Upper lobe of left lung (tissue), 6 donors: ENCODE measurements at regions not wholly inside any gene's neighbourhood (a gene's known extent, or its start where the extent isn't known, plus 50 kb on each side); places are given as distances from the start of the nearest gene placed in this dataset.

Experiments
- ATAC-seq, 2 donors: fragments of 200-7000 bp; cut with Tn5 transposase; one replicate each; pipeline ENCODE4 v1.9.1; 2022; ENCODE audit warnings: mild to moderate bottlenecking in 2 of 2, moderate library complexity in 2 of 2; ENCODE audit not compliant: low FRiP score in 2 of 2
- DNase-seq, 2 donors: peaks; one replicate each; pipeline ENCODE4 v3.0.0-alpha.2; 2019 to 2020
- H3K27ac ChIP-seq, 4 donors: fragments of 200-600 bp; sonication (generic); one replicate each; pipeline ENCODE4 v1.5.1; 2016 to 2019
- H3K27me3 ChIP-seq, 4 donors: fragments of 200-600 bp; sonication (generic); one replicate each; pipeline ENCODE4 v1.5.1; 2017 to 2019
- H3K36me3 ChIP-seq, 4 donors: fragments of 200-600 bp; sonication (generic); one replicate each; pipeline ENCODE4 v1.5.1; 2016 to 2019
- H3K4me1 ChIP-seq, 4 donors: fragments of 200-600 bp; sonication (generic); one replicate each; pipeline ENCODE4 v1.5.1; 2018 to 2019
- H3K4me3 ChIP-seq, 4 donors: fragments of 200-600 bp; sonication (generic); one replicate each; pipeline ENCODE4 v1.5.1; 2017 to 2019; ENCODE audit warnings: mild to moderate bottlenecking in 2 of 4, moderate library complexity in 1 of 4
- H3K9me3 ChIP-seq, 4 donors: fragments of 200-600 bp; sonication (generic); one replicate each; pipeline ENCODE4 v1.5.1; 2018 to 2019
- CTCF ChIP-seq, 6 experiments: fragments of 450-650 bp in 4 of 6; fragments of 200-600 bp in 2 of 6; sonication (generic) in 2 of 6; IDR thresholded peaks; one replicate each; pipeline ENCODE4 v1.5.1; 2016 to 2019; ENCODE audit warnings: antibody characterized with exemption in 6 of 6
- EP300 ChIP-seq, 4 donors: sonication (generic); formaldehyde crosslinking; IDR thresholded peaks; one replicate each; pipeline ENCODE4 v1.5.1; 2017; ENCODE audit warnings: antibody characterized with exemption in 4 of 4, control low read depth in 2 of 4
- POLR2A ChIP-seq, 4 donors: fragments of 450-650 bp; IDR thresholded peaks; one replicate each; pipeline ENCODE4 v1.5.1; 2016 to 2017; ENCODE audit warnings: antibody characterized with exemption in 4 of 4, mild to moderate bottlenecking in 2 of 4
- POLR2AphosphoS5 ChIP-seq, 2 donors: sonication (generic); formaldehyde crosslinking; IDR thresholded peaks; one replicate each; pipeline ENCODE4 v1.5.1; 2017; ENCODE audit warnings: antibody characterized with exemption in 2 of 2
- WGBS, 2 donors: methylation state at CpG; one replicate each; pipeline ENCODE4 v1.1.5; 2017 to 2018; 5-methylcytosine and 5-hydroxymethylcytosine counted together
- donor health status: DM: no; HTN: no; CAD: no; lungs with moderate emphysema.
- donor health status: DM: no; HTN: yes; CAD: no; lungs with severe emphysema.

DNA sequence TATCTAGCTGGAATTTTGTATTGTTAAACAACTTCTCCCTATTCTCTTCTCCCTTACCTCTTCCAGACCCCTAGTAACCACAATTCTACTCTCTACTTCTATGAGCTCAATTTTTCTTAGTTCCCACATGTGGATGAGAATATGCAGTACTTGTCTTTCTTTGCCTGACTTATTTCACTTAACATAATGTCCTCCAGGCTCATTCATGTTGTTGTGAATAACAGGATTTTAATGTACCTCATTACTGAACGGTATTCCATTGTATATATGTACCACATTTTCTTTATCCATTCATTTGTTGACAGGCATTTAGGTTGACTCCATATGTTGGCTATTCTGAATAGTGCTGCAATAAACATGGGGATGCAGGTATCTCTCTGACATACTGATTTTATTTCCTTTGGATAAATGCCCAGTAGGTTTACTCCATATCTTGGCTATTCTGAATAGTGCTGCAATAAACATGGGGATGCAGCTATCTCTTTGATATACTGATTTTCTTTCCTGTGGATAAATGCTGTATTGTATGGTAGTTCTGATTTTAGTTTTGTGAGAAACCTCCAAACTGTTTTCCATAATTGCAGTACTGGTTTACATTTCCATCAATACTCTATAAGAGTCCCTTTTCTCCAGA is 116.0 kb upstream of the INHBA start:
- no peaks in the 10 kb centered on the region for H3K27me3 ChIP-seq
- H3K36me3 ChIP-seq: no peaks in the 10 kb centered on the region
- TF ChIP-seq POLR2AphosphoS5 (IDR thresholded peaks at IDR 0.05) (no peak), EP300 (IDR thresholded peaks at IDR 0.05) (no peak), CTCF (IDR thresholded peaks at IDR 0.05) (no peak), POLR2A (IDR thresholded peaks at IDR 0.05) (no peak)
- H3K4me3 ChIP-seq: no peak overlapping the region
- 63 to 72% methylated on average over 1 of the region's 1 CpG for WGBS, 2 donors
- DNase-seq: no peak
- H3K27ac ChIP-seq: no peak overlapping the region
- ATAC-seq: no peak
- H3K9me3 ChIP-seq: no peaks in the 10 kb centered on the region
- H3K4me1 ChIP-seq: no peaks in the 10 kb centered on the region

GRCh38 chr7:41817386-41817785 is 114.5 kb upstream of the INHBA start:
- WGBS, 2 donors: 70 to 79% methylated on average over 2 of the region's 2 CpGs
- no peak for TF ChIP-seq CTCF (IDR thresholded peaks at IDR 0.05)
- TF ChIP-seq EP300 (IDR thresholded peaks at IDR 0.05): no peak
- TF ChIP-seq POLR2A (IDR thresholded peaks at IDR 0.05): no peak
- no peak for TF ChIP-seq POLR2AphosphoS5 (IDR thresholded peaks at IDR 0.05)

GRCh38 chr7:41816111-41816510 is 113.2 kb upstream of the INHBA start:
- DNase-seq (no peak), ATAC-seq (no peak)
- WGBS, 2 donors: 31 to 46% methylated on average over 4 of the region's 4 CpGs
- no peaks in the 10 kb centered on the region for H3K4me1 ChIP-seq
- no peaks in the 10 kb centered on the region for H3K9me3 ChIP-seq
- no peak overlapping the region for H3K27ac ChIP-seq
- H3K27me3 ChIP-seq: no peaks in the 10 kb centered on the region
- no peaks in the 10 kb centered on the region for H3K36me3 ChIP-seq
- TF ChIP-seq CTCF (IDR thresholded peaks at IDR 0.05): no peak
- no peak for TF ChIP-seq POLR2A (IDR thresholded peaks at IDR 0.05)
- no peak for TF ChIP-seq POLR2AphosphoS5 (IDR thresholded peaks at IDR 0.05)
- TF ChIP-seq EP300 (IDR thresholded peaks at IDR 0.05): no peak
- H3K4me3 ChIP-seq: no peak overlapping the region

More at GRCh38 chr7:41817386-41817785, 114.5 kb upstream of the INHBA start:
- no peaks in the 10 kb centered on the region for H3K27me3 ChIP-seq
- H3K36me3 ChIP-seq: no peaks in the 10 kb centered on the region
- no peak for ATAC-seq
- no peak for DNase-seq
- no peak overlapping the region for H3K4me3 ChIP-seq
- no peak overlapping the region for H3K27ac ChIP-seq
- no peaks in the 10 kb centered on the region for H3K9me3 ChIP-seq
- H3K4me1 ChIP-seq: no peaks in the 10 kb centered on the region

DNA sequence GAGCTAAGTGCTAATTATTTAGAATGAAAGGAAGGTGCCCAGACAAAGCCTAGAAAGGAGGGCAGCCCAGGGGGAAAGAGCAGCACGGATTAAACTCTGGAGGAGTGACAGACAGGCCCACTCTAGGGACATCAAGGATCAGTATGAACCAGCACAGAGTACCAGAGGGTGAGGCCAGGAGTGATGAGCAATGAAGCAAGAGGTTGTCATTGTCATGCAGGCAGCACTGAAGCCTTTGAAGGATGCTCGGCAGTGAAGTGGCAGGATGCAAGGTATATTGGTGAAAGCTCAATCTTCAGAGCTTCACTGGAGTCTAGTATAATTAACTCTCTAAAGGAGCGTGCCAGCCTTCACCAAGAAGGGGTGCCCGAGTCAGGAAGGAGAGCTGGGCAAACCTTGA is 112.0 kb upstream of the INHBA start:
- Histone ChIP-seq H3K4me1 (no peaks in the 10 kb centered on the region), H3K4me3 (no peak overlapping the region), H3K36me3 (no peaks in the 10 kb centered on the region), H3K27me3 (no peaks in the 10 kb centered on the region), H3K9me3 (no peaks in the 10 kb centered on the region), H3K27ac (no peak overlapping the region)
- TF ChIP-seq POLR2AphosphoS5 (IDR thresholded peaks at IDR 0.05) (no peak), EP300 (IDR thresholded peaks at IDR 0.05) (no peak), POLR2A (IDR thresholded peaks at IDR 0.05) (no peak), CTCF (IDR thresholded peaks at IDR 0.05) (no peak)
- DNase-seq: no peak
- ATAC-seq: peak in 1 of 2 donors; percentile 20
- WGBS, 2 donors: 71 to 79% methylated on average over 4 of the region's 4 CpGs

DNA sequence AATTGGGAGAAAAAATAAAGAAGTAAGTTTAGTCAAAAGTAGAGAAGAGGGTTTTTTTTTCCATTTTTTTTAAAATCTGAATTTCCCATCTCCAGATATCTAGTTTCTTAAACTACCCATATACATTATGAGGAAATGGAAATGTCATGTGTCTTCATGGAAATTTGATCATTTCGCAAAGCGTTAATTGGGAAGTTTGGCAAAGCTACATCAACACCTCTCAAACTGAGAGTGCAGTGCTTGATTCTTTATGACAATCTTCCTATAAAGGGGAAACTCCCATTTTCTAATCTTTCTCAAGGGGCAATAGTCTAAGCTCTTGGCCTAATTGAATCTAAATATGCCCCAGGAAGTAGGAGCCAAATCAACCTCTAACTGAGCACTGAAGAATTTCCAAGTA is 110.4 kb upstream of the INHBA start:
- Histone ChIP-seq H3K4me3 (no peak overlapping the region), H3K4me1 (no peaks in the 10 kb centered on the region), H3K9me3 (no peaks in the 10 kb centered on the region), H3K27me3 (no peaks in the 10 kb centered on the region), H3K27ac (no peak overlapping the region), H3K36me3 (no peaks in the 10 kb centered on the region)
- no peak for ATAC-seq
- TF ChIP-seq EP300 (IDR thresholded peaks at IDR 0.05) (no peak), CTCF (IDR thresholded peaks at IDR 0.05) (no peak), POLR2AphosphoS5 (IDR thresholded peaks at IDR 0.05) (no peak), POLR2A (IDR thresholded peaks at IDR 0.05) (no peak)
- DNase-seq: no peak
- 85 to 88% methylated on average over 2 of the region's 2 CpGs for WGBS, 2 donors
